ENCODE measurements at regions not wholly inside any gene's neighbourhood (a gene's known extent, or its start where the extent isn't known, plus 50 kb on each side); places are given as distances from the start of the nearest gene placed in this dataset.

DNA sequence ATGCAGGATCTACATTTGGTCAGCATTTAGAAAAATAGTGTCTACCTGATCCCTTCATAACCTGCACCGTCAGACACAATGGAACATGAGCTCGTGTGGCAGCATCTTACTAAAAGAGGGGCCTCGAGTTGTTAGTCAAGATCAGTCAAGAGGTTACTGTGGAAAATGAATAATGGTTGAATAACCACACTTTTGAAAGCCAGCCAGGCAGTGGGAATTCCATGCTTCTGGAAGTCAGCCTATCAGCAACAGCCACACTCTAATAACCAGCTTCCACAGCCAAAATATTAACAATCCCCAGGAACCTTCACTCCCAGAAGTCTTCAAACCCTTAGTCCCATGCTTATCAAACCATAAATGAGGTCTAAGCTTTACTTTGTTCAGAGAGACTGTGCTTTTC is 234.3 kb downstream of the HS3ST1 start:
- CTCF ChIA-PET, result no interaction called here
- POLR2A ChIA-PET (ENCODE audit: low non-redundant PET), result no interaction called here
- BruUV-seq (replicated peaks), result no TSS peak
- Histone ChIP-seq H3K27me3 (replicated peaks; ENCODE audit: insufficient read depth, low read depth, low read length, poor library complexity) (no peaks in the 10 kb centered on the region), H3K27ac (ENCODE audit: low read depth, low read length, poor library complexity, severe bottlenecking) (no peak overlapping the region), H3K4me3 (ENCODE audit: low read depth, low read length, poor library complexity, severe bottlenecking) (no peak overlapping the region), H3K36me3 (ENCODE audit: insufficient read depth, low read length, poor library complexity, severe bottlenecking) (no peaks in the 10 kb centered on the region), H3K9me3 (ENCODE audit: low read depth, low read length, poor library complexity, severe bottlenecking) (peaks cover 37% of the 10 kb centered on the region), H3K4me1 (ENCODE audit: insufficient read depth, low read length, poor library complexity, severe bottlenecking) (no peaks in the 10 kb centered on the region)
- TF ChIP-seq CTCF (conservative IDR thresholded peaks at IDR 0.05; ENCODE audit: low read depth, low read length), result no peak
- TF ChIP-seq EZH2 (IDR thresholded peaks at IDR 0.05; ENCODE audit: borderline replicate concordance, low read depth, low read length, poor library complexity, severe bottlenecking), result no peak
- no peak for DNase-seq (ENCODE audit: low spot score)
- intact Hi-C loops (cut with micrococcal nuclease; ENCODE audit: unreplicated experiment), result no loop called here

DNA sequence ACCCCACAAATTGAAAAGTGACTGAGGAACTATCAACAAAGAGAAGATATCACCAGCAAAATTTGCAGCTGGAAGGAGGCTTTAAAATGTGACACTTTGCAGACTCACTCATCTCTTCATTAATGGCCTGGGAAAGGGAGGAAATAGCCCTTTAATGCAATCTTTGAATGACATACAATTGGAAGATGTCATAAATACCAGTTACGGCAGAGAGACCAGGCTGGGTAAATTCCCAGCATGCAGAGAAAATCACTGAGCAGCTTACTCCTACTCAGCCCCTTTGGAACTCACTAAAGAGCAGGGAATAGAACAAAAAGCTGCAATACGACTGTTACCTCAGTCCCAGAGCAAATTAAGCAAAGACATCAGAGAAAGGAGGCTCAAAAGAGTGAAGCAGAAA is 238.9 kb downstream of the HS3ST1 start:
- no peak for DNase-seq (ENCODE audit: low spot score)
- BruUV-seq (replicated peaks), result no TSS peak

DNA sequence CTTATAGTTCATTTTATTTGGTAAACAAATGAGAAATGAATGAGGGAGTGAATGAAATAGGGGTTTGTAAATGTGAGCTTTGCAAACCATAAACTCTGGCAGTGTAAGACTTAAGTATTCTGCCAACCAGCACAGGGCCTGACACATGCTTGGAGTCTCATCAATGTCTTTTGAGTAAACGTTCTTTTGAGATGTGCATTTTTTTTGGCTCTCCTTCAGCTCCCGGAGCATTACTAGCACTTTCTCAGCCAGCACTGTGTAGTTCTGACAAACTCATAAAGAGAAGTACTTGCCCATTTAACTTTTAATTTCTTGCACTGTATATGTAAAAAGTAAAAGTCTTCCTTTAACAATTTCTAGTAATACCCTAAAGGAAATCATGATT is 245.3 kb downstream of the HS3ST1 start:
- no peak for DNase-seq (ENCODE audit: low spot score)
- POLR2A ChIA-PET (ENCODE audit: low non-redundant PET), result no interaction called here
- no peaks in the 10 kb centered on the region for H3K36me3 ChIP-seq (ENCODE audit: insufficient read depth, low read length, poor library complexity, severe bottlenecking)
- BruUV-seq (replicated peaks), result no TSS peak
- H3K9me3 ChIP-seq (ENCODE audit: low read depth, low read length, poor library complexity, severe bottlenecking), result peaks cover 25% of the 10 kb centered on the region
- intact Hi-C loops (cut with micrococcal nuclease; ENCODE audit: unreplicated experiment), result no loop called here
- no peak overlapping the region for H3K4me3 ChIP-seq (ENCODE audit: low read depth, low read length, poor library complexity, severe bottlenecking)
- TF ChIP-seq EZH2 (IDR thresholded peaks at IDR 0.05; ENCODE audit: borderline replicate concordance, low read depth, low read length, poor library complexity, severe bottlenecking), result no peak
- TF ChIP-seq CTCF (conservative IDR thresholded peaks at IDR 0.05; ENCODE audit: low read depth, low read length), result no peak
- H3K4me1 ChIP-seq (ENCODE audit: insufficient read depth, low read length, poor library complexity, severe bottlenecking), result no peaks in the 10 kb centered on the region
- CTCF ChIA-PET, result no interaction called here
- no peaks in the 10 kb centered on the region for H3K27me3 ChIP-seq (replicated peaks; ENCODE audit: insufficient read depth, low read depth, low read length, poor library complexity)
- H3K27ac ChIP-seq (ENCODE audit: low read depth, low read length, poor library complexity, severe bottlenecking), result no peak overlapping the region

More for the DNA sequence above, 238.9 kb downstream of the HS3ST1 start:
- H3K27ac ChIP-seq (ENCODE audit: low read depth, low read length, poor library complexity, severe bottlenecking), result no peak overlapping the region
- peaks cover 20% of the 10 kb centered on the region for H3K9me3 ChIP-seq (ENCODE audit: low read depth, low read length, poor library complexity, severe bottlenecking)
- no peaks in the 10 kb centered on the region for H3K27me3 ChIP-seq (replicated peaks; ENCODE audit: insufficient read depth, low read depth, low read length, poor library complexity)
- intact Hi-C loops (cut with micrococcal nuclease; ENCODE audit: unreplicated experiment), result no loop called here
- no peaks in the 10 kb centered on the region for H3K36me3 ChIP-seq (ENCODE audit: insufficient read depth, low read length, poor library complexity, severe bottlenecking)
- H3K4me3 ChIP-seq (ENCODE audit: low read depth, low read length, poor library complexity, severe bottlenecking), result no peak overlapping the region
- ChIA-PET POLR2A (ENCODE audit: low non-redundant PET) (no interaction called here), CTCF (no interaction called here)
- TF ChIP-seq EZH2 (IDR thresholded peaks at IDR 0.05; ENCODE audit: borderline replicate concordance, low read depth, low read length, poor library complexity, severe bottlenecking) (no peak), CTCF (conservative IDR thresholded peaks at IDR 0.05; ENCODE audit: low read depth, low read length) (no peak)
- no peaks in the 10 kb centered on the region for H3K4me1 ChIP-seq (ENCODE audit: insufficient read depth, low read length, poor library complexity, severe bottlenecking)

All from A673 (cell line).